AG20443 (cell line): ENCODE measurements at regions not wholly inside any gene's neighbourhood (a gene's known extent, or its start where the extent isn't known, plus 50 kb on each side); places are given as distances from the start of the nearest gene placed in this dataset.
A peak's percentile ranks its signal among the peaks of the same experiment; 100 is the strongest.
"Not testable (repeated sequence)": the region's sequence is repeated elsewhere in the genome, so short reads cannot be mapped to it uniquely, and the experiment has no call there.

ENCODE experiments used
- DNase-seq: peaks from one replicate; pipeline ENCODE4 v3.0.0; 2012; ENCODE audit warnings: low spot score, mixed read lengths

DNA sequence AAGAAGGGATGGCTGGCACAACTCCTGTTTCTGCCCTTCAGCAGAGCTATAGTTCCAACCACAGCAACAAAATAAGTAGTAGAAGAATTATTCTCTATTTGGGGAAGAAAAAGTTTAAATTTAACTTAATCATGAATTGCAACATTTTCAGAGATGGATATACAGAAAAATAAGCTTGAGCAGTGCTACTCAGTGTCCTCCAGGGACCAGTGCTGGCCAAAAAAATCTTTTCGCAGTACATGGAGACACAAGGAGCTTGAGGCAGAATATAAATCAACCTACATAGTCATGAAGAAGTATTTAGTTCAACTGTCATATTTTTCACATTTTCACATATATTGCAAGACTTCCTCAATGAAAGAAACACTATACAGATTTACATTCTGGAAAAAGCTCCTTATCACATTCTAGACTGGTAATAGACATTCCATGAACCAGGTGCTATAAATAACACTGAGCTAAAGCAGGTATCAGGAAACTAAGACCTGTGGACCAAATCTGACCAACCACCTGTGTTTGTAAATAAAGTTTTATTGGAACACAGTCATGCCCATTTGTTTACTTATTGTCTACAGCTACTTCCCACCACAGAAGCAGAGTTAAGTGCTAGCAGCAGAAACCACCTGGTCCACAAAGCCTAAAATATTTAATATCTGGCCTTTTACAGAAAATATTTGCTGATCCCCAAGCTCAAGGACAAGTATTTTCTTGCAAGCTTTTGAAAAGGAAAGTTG is 101.9 kb downstream of the RGS21 start:
- DNase-seq, result no peak

- DNase-seq, result no peak
These were observed 113.9 kb downstream of the RGS21 start for GRCh38 chr1:192430644-192431043.

- DNase-seq, result no peak
These were observed 118.9 kb downstream of the RGS21 start for GRCh38 chr1:192435704-192436103.

GRCh38 chr1:192436441-192437078 is 119.8 kb downstream of the RGS21 start:
- no peak for DNase-seq

DNA sequence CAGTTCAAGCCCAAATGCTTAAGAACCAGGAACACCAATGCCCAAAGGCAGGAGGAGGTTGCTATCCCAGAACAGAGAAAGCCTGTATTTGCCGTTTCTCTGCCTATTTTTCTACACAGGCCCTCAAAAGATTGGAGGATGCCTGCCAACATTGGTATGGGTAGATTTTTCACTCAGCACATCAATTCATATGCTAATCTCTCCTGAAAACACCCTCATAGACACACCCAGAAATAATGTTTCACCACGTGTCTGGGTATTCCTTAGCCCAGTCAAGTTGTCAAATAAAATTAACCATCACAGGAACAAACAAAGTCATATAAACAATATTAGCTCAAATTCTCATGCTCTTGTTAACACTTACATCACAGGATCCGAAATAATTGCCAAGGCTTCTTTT is 121.9 kb downstream of the RGS21 start:
- DNase-seq, result no peak

DNA sequence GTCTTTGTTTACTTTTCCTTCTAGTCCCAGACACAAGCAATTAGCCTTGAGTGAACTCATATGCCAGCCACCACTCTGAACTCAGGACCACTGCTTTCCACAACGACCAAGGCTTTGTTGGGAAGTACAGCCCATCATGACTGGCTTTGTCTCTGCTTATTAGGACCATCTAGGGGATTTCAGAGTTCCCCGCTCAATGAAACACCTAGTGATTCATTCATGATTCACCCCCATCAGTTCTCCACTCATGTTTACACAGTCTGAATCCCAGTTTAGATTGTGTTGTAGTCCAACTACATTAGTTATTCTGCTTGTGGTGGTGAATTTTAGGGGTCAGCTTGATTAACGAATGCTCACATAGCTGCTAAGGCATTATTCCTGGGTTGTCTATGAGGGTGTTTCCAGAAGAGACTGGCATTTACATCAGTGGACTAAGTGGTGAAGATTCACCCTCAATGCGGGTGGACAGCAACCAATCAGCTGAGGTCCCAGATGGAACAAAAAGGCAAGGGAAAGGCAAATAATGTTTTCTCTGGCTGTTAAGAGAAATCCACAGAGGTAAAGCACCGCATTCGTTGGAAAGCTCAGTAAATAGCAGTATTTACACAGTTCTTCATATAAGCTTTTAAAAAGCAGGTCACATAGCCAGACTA is 122.7 kb downstream of the RGS21 start:
- DNase-seq, result peak; percentile 14

DNA sequence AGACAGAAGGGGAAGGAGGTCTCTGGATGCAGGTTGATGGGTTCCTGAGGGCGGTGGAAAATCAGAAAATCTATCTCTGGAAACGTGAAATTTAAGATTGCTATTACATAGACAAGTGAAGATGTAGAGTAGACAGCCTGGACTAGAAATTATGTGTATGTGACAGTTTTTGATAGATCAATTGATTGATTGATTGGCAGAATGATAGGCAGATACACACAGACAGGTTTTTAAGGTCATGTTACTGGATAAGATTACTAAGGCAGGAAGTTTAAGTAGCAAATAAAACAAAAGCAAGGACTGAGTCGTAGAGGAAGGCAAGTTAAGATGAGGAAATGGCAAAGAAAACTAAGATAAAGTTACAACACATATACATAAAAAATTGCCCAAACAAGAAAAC is 124.7 kb downstream of the RGS21 start:
- no peak for DNase-seq

GRCh38 chr1:192442736-192443135 is 125.9 kb downstream of the RGS21 start:
- DNase-seq, result no peak

DNA sequence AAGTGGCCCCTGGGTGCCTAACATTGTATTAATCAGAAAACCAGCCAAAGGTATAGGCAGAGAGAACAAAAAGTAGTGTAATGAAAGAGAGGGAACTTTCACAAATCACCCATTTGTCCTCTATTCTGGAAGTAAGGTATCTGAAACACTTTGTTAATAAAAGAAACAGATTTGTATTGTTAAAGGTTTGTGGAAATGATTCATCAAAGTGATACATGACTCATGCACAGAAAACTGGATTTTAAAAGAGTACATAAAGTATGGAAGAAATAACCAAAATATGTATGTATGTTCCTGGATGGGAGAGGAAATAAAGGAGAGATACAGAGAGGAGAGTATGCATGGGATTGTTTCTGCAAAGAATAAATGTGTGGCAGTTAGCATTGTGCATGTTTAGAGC is 126.8 kb downstream of the RGS21 start:
- DNase-seq, result no peak

- no peak for DNase-seq
These were observed 128.4 kb downstream of the RGS21 start for GRCh38 chr1:192445241-192445640.

- DNase-seq, result no peak
These were observed 129.2 kb downstream of the RGS21 start for GRCh38 chr1:192445839-192446489.

- DNase-seq, result no peak
These were observed 127.5 kb upstream of the RGS1 start for GRCh38 chr1:192448026-192448578.

DNA sequence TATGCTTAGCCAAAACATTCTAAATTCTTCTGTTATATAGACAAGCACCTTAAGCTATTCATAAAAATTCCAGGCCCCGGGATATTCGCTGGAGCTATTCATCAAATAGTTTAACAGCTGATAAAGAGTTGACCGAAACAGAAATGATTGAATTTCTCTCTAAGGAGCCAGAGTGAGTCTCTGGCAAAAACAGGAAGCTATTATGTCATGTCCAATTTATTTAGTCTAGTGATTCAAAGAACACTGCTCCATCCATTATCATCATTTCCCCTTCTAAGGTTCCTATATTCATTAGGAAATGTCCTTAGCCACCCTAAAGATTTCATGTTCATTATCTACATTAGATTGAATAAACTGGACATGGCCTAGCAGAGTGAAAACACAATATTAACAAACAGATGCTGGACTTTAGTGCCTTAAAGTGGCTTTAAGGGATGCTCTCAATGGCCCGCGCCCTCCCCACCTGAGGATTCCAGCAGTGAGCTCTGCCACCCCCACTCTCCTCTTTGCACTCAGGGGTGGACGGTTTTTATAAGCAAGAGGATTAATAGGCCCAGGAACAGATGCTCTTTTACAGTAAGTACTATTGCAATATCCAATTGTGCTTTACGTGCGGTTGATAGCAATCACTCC is 122.1 kb upstream of the RGS1 start:
- DNase-seq, result no peak

DNA sequence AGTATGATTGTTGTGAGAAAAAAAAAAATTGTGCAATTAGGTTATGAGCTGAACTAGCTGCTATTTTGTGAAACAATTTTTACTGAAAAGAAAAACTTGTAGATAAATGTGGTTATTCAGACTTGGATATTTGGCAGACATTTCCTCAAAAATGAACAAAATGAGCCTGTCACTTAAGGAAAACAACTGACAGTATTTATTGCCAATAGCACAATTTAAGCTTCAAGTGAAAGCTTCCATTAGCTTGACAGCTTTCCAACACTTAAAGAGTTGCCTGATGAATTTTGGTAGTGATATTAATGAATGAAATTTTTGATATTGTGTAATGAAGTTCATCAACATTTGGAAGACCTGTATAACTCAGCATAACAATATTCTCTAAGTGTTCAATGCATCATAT is 116.1 kb upstream of the RGS1 start:
- DNase-seq, result no peak

GRCh38 chr1:192461684-192462083 is 113.9 kb upstream of the RGS1 start:
- no peak for DNase-seq

- DNase-seq, result no peak
These were observed 113.0 kb upstream of the RGS1 start for GRCh38 chr1:192462616-192463015.

GRCh38 chr1:192463661-192464060 is 111.9 kb upstream of the RGS1 start:
- DNase-seq, result no peak

DNA sequence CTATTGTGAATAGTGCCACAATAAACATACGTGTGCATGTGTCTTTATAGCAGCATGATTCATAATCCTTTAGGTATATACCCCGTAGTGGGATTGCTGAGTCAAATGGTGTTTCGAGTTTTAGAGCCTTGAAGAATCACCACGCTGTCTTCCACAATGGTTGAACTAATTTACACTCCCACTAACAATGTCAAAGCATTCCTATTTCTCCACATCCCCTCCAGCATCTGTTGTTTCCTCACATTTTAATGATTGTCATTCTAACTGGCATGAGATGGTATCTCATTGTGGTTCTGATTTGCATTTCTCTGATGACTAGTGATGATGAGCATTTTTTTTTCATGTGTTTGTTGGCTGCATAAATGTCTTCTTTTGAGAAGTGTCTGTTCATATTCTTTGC is 110.4 kb upstream of the RGS1 start:
- DNase-seq, result not testable (repeated sequence)

- DNase-seq, result peak; percentile 46
These were observed 101.4 kb upstream of the RGS1 start for GRCh38 chr1:192474080-192474683.

DNA sequence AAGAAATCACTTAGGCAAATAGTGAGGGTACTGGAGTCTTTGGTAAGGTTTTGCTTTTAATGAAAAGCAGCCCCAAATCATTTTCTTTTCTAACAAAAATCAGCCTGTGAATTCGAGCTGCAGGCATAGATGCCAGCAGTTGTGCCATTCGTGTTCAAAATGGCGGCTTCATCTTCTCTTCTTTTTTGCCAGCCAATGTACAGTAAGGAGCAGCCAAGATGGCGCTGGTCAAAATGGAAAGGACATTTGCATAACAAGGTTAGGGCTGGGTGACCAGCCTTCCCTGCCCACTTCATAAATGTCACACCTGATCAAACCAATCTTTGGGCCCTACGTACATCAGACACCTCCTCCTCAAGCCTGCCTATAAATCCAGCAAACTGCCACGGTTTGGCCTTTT is 100.2 kb upstream of the RGS1 start:
- no peak for DNase-seq

- DNase-seq, result no peak
These were observed 99.6 kb upstream of the RGS1 start for GRCh38 chr1:192475970-192476369.
